Spinal cord (tissue), 9 donors: ENCODE measurements at regions not wholly inside any gene's neighbourhood (a gene's known extent, or its start where the extent isn't known, plus 50 kb on each side); places are given as distances from the start of the nearest gene placed in this dataset.

Source experiments
- DNase-seq, 6 donors: peaks; one replicate each; pipeline versions ENCODE4 v3.0.0 to v3.0.0-alpha.2; 2013 to 2015; ENCODE audit warnings: low spot score in 6 of 6, low read depth in 4 of 6
- H3K27ac ChIP-seq: one replicate; pipeline ENCODE4 v1.5.1; 2013; ENCODE audit warnings: low read depth, low read length, control low read depth
- H3K27me3 ChIP-seq: one replicate; pipeline ENCODE4 v1.6.1; 2013; ENCODE audit warnings: low read length; ENCODE audit not compliant: control insufficient read depth, insufficient read depth
- H3K36me3 ChIP-seq: one replicate; pipeline ENCODE4 v1.6.1; 2013; ENCODE audit warnings: low read length; ENCODE audit not compliant: control insufficient read depth, insufficient read depth
- H3K4me1 ChIP-seq: one replicate; pipeline ENCODE4 v1.6.1; 2013; ENCODE audit warnings: low read length; ENCODE audit not compliant: control insufficient read depth, insufficient read depth
- H3K4me3 ChIP-seq: one replicate; pipeline ENCODE4 v1.5.1; 2013; ENCODE audit warnings: low read depth, low read length, control low read depth
- H3K9me3 ChIP-seq: one replicate; pipeline ENCODE4 v1.6.1; 2013; ENCODE audit warnings: low read length; ENCODE audit not compliant: control insufficient read depth, insufficient read depth
- WGBS: methylation state at CpG from one replicate; pipeline ENCODE4 v1.1.5; 2013; ENCODE audit warnings: missing lambda C conversion rate; ENCODE audit not compliant: insufficient coverage; 5-methylcytosine and 5-hydroxymethylcytosine counted together
- donor health status: healthy.

DNA sequence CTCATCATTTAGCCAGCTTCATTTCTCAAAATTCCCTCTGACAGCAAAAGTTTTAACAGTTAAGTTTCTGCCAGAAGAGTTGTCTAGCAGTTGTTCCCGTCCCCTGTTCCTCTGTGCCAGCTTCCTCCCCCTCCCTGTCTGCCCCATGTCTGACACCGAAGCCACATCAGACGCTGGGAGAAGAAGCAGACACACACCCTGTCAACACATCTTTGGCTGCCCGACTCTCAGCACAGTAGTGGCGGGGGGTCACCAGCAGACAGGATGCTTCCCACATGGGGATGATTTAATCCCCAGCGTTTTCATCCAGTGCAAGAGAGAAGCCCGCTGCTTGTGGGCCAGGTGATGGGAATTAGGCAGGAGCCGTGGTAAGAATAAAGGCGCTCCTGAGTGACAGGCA lies 379.4 kb upstream of the RUNX1 start:
- peak in 1 of 6 donors; percentile 43 for DNase-seq
- Histone ChIP-seq H3K4me1 (no peaks in the 10 kb centered on the region), H3K9me3 (peaks cover 4% of the 10 kb centered on the region), H3K36me3 (no peaks in the 10 kb centered on the region), H3K4me3 (no peak overlapping the region), H3K27ac (no peak overlapping the region), H3K27me3 (no peaks in the 10 kb centered on the region)
- WGBS, result 33% methylated on average over 6 of the region's 9 CpGs

DNA sequence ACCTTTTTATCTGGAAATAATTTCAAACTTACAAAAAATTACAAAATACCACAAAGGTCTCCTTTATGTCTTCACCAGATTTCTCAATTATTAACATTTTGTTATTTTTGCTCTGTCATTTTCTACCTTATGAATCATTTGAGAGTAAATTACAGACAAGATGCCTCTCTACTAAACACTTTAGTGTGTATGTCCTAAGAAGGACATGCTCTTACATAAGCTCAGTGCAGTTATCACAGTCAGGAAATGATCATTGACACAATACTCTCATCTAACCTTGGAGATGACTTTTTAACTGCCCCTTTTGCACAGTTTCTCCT lies 378.9 kb upstream of the RUNX1 start:
- H3K36me3 ChIP-seq, result no peaks in the 10 kb centered on the region
- no peak overlapping the region for H3K27ac ChIP-seq
- peaks cover 4% of the 10 kb centered on the region for H3K9me3 ChIP-seq
- no peak overlapping the region for H3K4me3 ChIP-seq
- H3K4me1 ChIP-seq, result no peaks in the 10 kb centered on the region
- DNase-seq, result no peak
- no peaks in the 10 kb centered on the region for H3K27me3 ChIP-seq

DNA sequence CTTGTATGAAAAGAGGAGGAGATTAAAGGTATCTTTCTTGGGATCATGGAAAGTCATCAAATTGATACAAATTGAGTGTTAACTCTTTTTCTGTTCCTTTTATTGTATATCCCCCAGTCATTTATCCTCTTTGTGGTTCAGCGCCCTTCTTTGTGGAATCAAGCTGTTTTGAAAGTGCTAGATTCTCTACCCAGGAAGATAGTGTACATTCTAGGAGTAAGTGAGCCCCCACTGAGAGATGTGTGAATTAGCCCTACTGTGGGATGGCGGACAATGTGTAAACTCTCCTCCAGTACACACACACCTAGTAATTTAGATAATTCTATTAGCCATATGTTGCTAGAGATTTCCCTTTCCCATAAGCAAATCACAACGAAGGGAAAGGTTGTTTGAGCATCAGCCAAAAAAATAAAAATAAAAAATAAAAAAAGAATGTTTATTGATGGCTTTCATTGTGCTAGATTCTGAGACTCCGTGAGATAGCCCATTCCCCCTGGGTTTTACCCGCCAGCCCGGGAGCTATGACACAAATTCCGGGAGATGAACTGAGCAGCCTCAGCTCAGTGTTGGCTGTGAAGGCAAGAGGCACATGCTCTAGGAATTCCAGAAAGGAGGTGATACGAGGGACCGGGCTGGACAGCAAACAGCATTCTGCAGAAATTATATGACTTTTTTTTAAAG lies 378.4 kb upstream of the RUNX1 start:
- H3K27me3 ChIP-seq, result no peaks in the 10 kb centered on the region
- no peak overlapping the region for H3K27ac ChIP-seq
- H3K4me1 ChIP-seq, result no peaks in the 10 kb centered on the region
- H3K4me3 ChIP-seq, result no peak overlapping the region
- no peaks in the 10 kb centered on the region for H3K36me3 ChIP-seq
- H3K9me3 ChIP-seq, result peaks cover 7% of the 10 kb centered on the region
- DNase-seq, result no peak
- WGBS, result 85% methylated on average over 4 of the region's 9 CpGs

DNA sequence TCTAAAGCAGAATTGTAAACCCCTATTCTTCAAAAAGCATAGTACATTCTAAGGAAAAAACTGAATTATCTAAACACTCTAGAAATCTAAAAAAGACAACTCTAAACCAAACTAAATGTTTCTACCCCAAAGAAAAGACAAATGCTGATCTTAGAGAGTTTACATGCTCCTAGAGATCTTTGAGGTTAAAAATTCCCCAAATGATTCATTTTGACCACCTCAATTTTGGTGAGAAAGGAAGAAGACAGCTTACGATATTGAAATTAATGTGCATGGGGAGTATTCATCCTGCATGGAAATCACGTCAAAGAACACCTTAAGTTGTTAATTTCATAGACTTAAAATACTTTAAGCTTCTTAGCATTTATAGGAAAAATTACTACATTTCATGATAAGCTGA lies 377.8 kb upstream of the RUNX1 start:
- Histone ChIP-seq H3K4me3 (no peak overlapping the region), H3K27me3 (no peaks in the 10 kb centered on the region), H3K4me1 (no peaks in the 10 kb centered on the region), H3K9me3 (peaks cover 5% of the 10 kb centered on the region), H3K36me3 (no peaks in the 10 kb centered on the region), H3K27ac (no peak overlapping the region)
- no peak for DNase-seq
- WGBS, result no CpG with 5 or more reads among the region's 2 CpGs

DNA sequence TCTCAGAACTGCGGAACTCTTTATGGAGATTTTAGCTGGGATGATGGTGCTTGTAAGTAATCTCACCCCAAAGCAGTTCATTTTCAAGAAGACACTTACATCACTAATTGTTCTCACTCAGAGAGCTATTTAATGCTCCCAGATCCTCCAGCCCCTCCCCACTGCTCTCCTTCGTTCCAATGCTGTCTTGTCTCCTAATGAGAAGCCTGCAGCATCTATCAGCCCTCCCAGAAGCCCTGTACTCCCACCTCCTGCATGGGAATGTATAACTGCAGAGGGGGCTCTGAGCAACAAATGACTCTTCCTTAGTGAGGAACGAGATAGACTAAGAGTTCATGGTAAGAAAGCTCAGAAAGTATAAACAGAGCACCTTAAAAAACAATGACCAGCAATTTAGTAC lies 377.4 kb upstream of the RUNX1 start:
- no peak overlapping the region for H3K4me3 ChIP-seq
- H3K36me3 ChIP-seq, result no peaks in the 10 kb centered on the region
- H3K4me1 ChIP-seq, result no peaks in the 10 kb centered on the region
- no CpG with 5 or more reads among the region's 3 CpGs for WGBS
- peak in 1 of 6 donors; percentile 66 for DNase-seq
- H3K27ac ChIP-seq, result no peak overlapping the region
- peaks cover 4% of the 10 kb centered on the region for H3K9me3 ChIP-seq
- no peaks in the 10 kb centered on the region for H3K27me3 ChIP-seq

DNA sequence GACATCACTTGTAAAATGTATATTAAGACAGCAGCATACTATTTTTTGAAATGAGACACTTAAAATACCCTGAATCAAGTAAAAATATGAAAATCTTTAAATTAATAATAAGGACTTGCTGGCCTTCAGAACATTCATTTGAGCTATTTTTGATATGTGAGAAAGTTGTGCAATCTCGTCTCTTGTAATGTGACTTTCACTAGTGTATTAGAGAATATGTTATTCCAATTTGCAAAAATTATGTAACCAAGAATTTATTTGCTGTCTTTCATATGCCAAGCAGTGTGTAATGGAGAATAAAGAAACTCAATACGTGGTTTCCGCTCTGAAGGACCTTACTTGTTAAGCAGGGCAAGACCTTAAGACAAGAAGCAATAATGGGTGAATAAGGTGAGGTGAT lies 375.0 kb upstream of the RUNX1 start:
- no peaks in the 10 kb centered on the region for H3K36me3 ChIP-seq
- 96% methylated on average over 2 of the region's 3 CpGs for WGBS
- no peaks in the 10 kb centered on the region for H3K27me3 ChIP-seq
- H3K4me3 ChIP-seq, result no peak overlapping the region
- H3K27ac ChIP-seq, result no peak overlapping the region
- no peaks in the 10 kb centered on the region for H3K4me1 ChIP-seq
- peaks cover 4% of the 10 kb centered on the region for H3K9me3 ChIP-seq
- DNase-seq, result no peak

DNA sequence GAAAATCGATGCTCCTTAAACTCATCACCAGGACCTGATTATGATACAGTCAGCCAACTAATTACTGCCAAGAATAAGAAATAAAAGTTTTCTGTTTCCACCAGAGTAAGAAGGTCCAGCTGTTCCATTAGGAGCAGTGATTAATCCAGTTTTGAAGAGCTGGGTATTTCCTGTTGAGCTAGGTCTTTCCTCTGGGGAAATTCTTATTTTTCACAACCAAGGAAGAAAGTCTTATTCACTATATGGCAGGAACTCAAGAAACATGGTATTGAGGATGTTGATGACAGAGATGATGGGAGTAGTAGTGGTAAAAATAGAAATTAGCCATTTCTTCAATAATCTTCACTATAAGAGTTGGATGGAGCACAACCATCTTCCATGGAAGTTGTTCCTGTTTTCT lies 374.6 kb upstream of the RUNX1 start:
- no peak for DNase-seq
- no CpG with 5 or more reads among the region's 1 CpG for WGBS

DNA sequence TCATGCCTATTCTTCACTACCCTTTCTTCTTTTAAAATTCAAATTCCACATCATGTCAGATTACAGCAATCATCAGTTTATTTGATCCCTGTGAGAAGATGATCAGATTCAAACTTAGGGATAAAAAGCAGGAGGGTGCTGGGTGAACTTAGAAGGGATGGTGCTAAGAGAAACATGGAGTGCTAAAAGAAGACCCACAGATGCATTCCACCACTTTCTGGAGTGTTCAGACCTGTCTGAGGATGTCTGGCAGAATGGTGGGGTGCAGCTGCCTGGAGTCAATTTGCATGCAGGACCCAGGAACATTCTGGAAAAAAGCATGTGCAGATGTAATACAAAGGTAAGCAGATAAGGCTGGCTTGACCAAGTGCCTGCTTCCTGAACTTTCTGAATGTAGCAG lies 372.9 kb upstream of the RUNX1 start:
- Histone ChIP-seq H3K27ac (no peak overlapping the region), H3K9me3 (peaks cover 4% of the 10 kb centered on the region), H3K36me3 (no peaks in the 10 kb centered on the region), H3K4me3 (no peak overlapping the region), H3K27me3 (no peaks in the 10 kb centered on the region), H3K4me1 (no peaks in the 10 kb centered on the region)
- DNase-seq, result no peak

More for the DNA sequence above, 374.6 kb upstream of the RUNX1 start:
- Histone ChIP-seq H3K27ac (no peak overlapping the region), H3K4me3 (no peak overlapping the region), H3K4me1 (no peaks in the 10 kb centered on the region), H3K9me3 (peaks cover 4% of the 10 kb centered on the region), H3K27me3 (no peaks in the 10 kb centered on the region), H3K36me3 (no peaks in the 10 kb centered on the region)

DNA sequence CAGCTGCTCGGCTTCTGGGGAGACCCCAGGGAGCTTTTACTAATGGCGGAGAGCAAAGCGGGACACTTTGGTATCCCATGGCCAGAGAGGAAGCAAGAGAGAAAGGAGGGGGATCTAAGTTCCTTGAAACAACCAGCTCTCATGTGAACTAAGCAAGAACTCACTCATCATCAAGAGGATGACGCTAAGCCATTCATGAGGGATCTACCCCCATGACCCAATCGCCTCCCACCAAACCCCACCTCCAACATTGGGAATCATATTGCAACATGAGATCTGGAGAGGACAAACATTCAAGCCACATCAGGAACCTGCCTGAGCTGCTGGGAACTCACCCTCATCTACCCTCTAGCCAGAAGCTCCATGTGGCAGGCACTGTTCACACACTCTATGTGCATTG lies 372.1 kb upstream of the RUNX1 start:
- H3K9me3 ChIP-seq, result peaks cover 4% of the 10 kb centered on the region
- no peak for DNase-seq
- WGBS, result 87% methylated on average over 3 of the region's 5 CpGs
- H3K36me3 ChIP-seq, result no peaks in the 10 kb centered on the region
- H3K27me3 ChIP-seq, result no peaks in the 10 kb centered on the region
- no peaks in the 10 kb centered on the region for H3K4me1 ChIP-seq
- H3K4me3 ChIP-seq, result no peak overlapping the region
- no peak overlapping the region for H3K27ac ChIP-seq

DNA sequence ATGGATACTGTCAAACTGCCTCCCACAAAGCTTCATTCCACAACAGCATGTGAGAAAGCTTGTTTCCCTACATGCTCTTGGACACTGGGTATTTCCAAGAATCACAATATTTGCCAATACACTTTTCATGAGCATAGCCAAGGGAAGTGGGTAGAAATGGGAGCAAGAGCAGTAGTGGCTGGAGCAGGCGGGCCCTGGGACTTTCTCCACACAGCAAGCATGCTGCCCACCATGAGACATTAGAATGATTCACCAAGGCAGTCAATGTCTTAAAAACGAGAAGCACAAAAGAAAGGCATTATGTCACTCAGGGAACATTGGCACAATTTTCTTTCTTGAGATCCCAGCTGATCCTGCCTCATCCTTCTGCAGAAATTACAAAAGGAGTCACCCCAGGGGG lies 371.6 kb upstream of the RUNX1 start:
- Histone ChIP-seq H3K4me3 (no peak overlapping the region), H3K36me3 (no peaks in the 10 kb centered on the region), H3K4me1 (no peaks in the 10 kb centered on the region), H3K27me3 (no peaks in the 10 kb centered on the region), H3K9me3 (peaks cover 4% of the 10 kb centered on the region), H3K27ac (no peak overlapping the region)
- no peak for DNase-seq
- WGBS, result 71% methylated on average over 1 of the region's 2 CpGs
